ENCODE measurements at regions not wholly inside any gene's neighbourhood (a gene's known extent, or its start where the extent isn't known, plus 50 kb on each side); places are given as distances from the start of the nearest gene placed in this dataset.
A peak's percentile ranks its signal among the peaks of the same experiment; 100 is the strongest.

- DNase-seq (ENCODE audit: low read depth in 1 of 2, low spot score in 1 of 2) = no peak
- in situ Hi-C loops (cut with HindIII; ENCODE audit: low pct_unique_long_range_greater_than_20kb, low sequenced_read_pairs) = no loop called here
- TF ChIP-seq JUND (IDR thresholded peaks at IDR 0.05; ENCODE audit: low read depth) = no peak
Observed at GRCh38 chr7:67519171-67519570, 522.5 kb downstream of the TYW1 start.

GRCh38 chr7:67522504-67522903, 525.9 kb downstream of the TYW1 start:
- DNase-seq (ENCODE audit: low read depth in 1 of 2, low spot score in 1 of 2) = no peak
- in situ Hi-C loops (cut with HindIII; ENCODE audit: low pct_unique_long_range_greater_than_20kb, low sequenced_read_pairs) = no loop called here
- TF ChIP-seq JUND (IDR thresholded peaks at IDR 0.05; ENCODE audit: low read depth) = no peak

GRCh38 chr7:67523713-67524112, 527.1 kb downstream of the TYW1 start:
- in situ Hi-C loops (cut with HindIII; ENCODE audit: low pct_unique_long_range_greater_than_20kb, low sequenced_read_pairs) = no loop called here
- DNase-seq (ENCODE audit: low read depth in 1 of 2, low spot score in 1 of 2) = no peak
- no peak for TF ChIP-seq JUND (IDR thresholded peaks at IDR 0.05; ENCODE audit: low read depth)

GRCh38 chr7:67525588-67525987, 529.0 kb downstream of the TYW1 start:
- no peak for TF ChIP-seq JUND (IDR thresholded peaks at IDR 0.05; ENCODE audit: low read depth)
- no peak for DNase-seq (ENCODE audit: low read depth in 1 of 2, low spot score in 1 of 2)
- in situ Hi-C loops (cut with HindIII; ENCODE audit: low pct_unique_long_range_greater_than_20kb, low sequenced_read_pairs) = no loop called here

GRCh38 chr7:67535241-67535989, 538.8 kb downstream of the TYW1 start:
- in situ Hi-C loops (cut with HindIII; ENCODE audit: low pct_unique_long_range_greater_than_20kb, low sequenced_read_pairs) = no loop called here
- TF ChIP-seq JUND (IDR thresholded peaks at IDR 0.05; ENCODE audit: low read depth) = no peak
- DNase-seq (ENCODE audit: low read depth in 1 of 2, low spot score in 1 of 2) = no peak

GRCh38 chr7:67542916-67543315, 546.3 kb downstream of the TYW1 start:
- no peak for TF ChIP-seq JUND (IDR thresholded peaks at IDR 0.05; ENCODE audit: low read depth)
- no peak for DNase-seq (ENCODE audit: low read depth in 1 of 2, low spot score in 1 of 2)
- in situ Hi-C loops (cut with HindIII; ENCODE audit: low pct_unique_long_range_greater_than_20kb, low sequenced_read_pairs) = no loop called here

GRCh38 chr7:67547183-67547907, 550.7 kb downstream of the TYW1 start:
- TF ChIP-seq JUND (IDR thresholded peaks at IDR 0.05; ENCODE audit: low read depth) = no peak
- in situ Hi-C loops (cut with HindIII; ENCODE audit: low pct_unique_long_range_greater_than_20kb, low sequenced_read_pairs) = no loop called here
- DNase-seq (ENCODE audit: low read depth in 1 of 2, low spot score in 1 of 2) = no peak

- in situ Hi-C loops (cut with HindIII; ENCODE audit: low pct_unique_long_range_greater_than_20kb, low sequenced_read_pairs) = no loop called here
- no peak for TF ChIP-seq JUND (IDR thresholded peaks at IDR 0.05; ENCODE audit: low read depth)
- DNase-seq (ENCODE audit: low read depth in 1 of 2, low spot score in 1 of 2) = no peak
Observed at GRCh38 chr7:67549126-67549525, 552.5 kb downstream of the TYW1 start.

- TF ChIP-seq JUND (IDR thresholded peaks at IDR 0.05; ENCODE audit: low read depth) = no peak
- DNase-seq (ENCODE audit: low read depth in 1 of 2, low spot score in 1 of 2) = no peak
- in situ Hi-C loops (cut with HindIII; ENCODE audit: low pct_unique_long_range_greater_than_20kb, low sequenced_read_pairs) = no loop called here
Observed at GRCh38 chr7:67550801-67551436, 554.3 kb downstream of the TYW1 start.

GRCh38 chr7:67552738-67553137, 556.1 kb downstream of the TYW1 start:
- TF ChIP-seq JUND (IDR thresholded peaks at IDR 0.05; ENCODE audit: low read depth) = no peak
- DNase-seq (ENCODE audit: low read depth in 1 of 2, low spot score in 1 of 2) = peak in 1 of 2 experiments; percentile 37
- in situ Hi-C loops (cut with HindIII; ENCODE audit: low pct_unique_long_range_greater_than_20kb, low sequenced_read_pairs) = no loop called here

- TF ChIP-seq JUND (IDR thresholded peaks at IDR 0.05; ENCODE audit: low read depth) = no peak
- in situ Hi-C loops (cut with HindIII; ENCODE audit: low pct_unique_long_range_greater_than_20kb, low sequenced_read_pairs) = no loop called here
- peak in 1 of 2 experiments; percentile 88 for DNase-seq (ENCODE audit: low read depth in 1 of 2, low spot score in 1 of 2)
Observed at GRCh38 chr7:67553378-67553777, 556.7 kb downstream of the TYW1 start.

GRCh38 chr7:67554986-67555385, 558.4 kb downstream of the TYW1 start:
- no peak for TF ChIP-seq JUND (IDR thresholded peaks at IDR 0.05; ENCODE audit: low read depth)
- in situ Hi-C loops (cut with HindIII; ENCODE audit: low pct_unique_long_range_greater_than_20kb, low sequenced_read_pairs) = no loop called here
- no peak for DNase-seq (ENCODE audit: low read depth in 1 of 2, low spot score in 1 of 2)

- no peak for TF ChIP-seq JUND (IDR thresholded peaks at IDR 0.05; ENCODE audit: low read depth)
- in situ Hi-C loops (cut with HindIII; ENCODE audit: low pct_unique_long_range_greater_than_20kb, low sequenced_read_pairs) = no loop called here
- no peak for DNase-seq (ENCODE audit: low read depth in 1 of 2, low spot score in 1 of 2)
Observed at GRCh38 chr7:67564959-67565358, 568.3 kb downstream of the TYW1 start.
